AG09309 (cell line): ENCODE measurements at regions not wholly inside any gene's neighbourhood (a gene's known extent, or its start where the extent isn't known, plus 50 kb on each side); places are given as distances from the start of the nearest gene placed in this dataset.
"Not testable (repeated sequence)": the region's sequence is repeated elsewhere in the genome, so short reads cannot be mapped to it uniquely, and the experiment has no call there.

Experiments
- DNase-seq: peaks from one replicate; pipeline ENCODE4 v3.0.0-alpha.2; 2010; ENCODE audit warnings: low read depth
- H3K4me3 ChIP-seq: 2 replicates; pipeline ENCODE4 v1.5.1; 2011; ENCODE audit warnings: mild to moderate bottlenecking, low read depth, low read length, moderate library complexity; ENCODE audit not compliant: control insufficient read depth

DNA sequence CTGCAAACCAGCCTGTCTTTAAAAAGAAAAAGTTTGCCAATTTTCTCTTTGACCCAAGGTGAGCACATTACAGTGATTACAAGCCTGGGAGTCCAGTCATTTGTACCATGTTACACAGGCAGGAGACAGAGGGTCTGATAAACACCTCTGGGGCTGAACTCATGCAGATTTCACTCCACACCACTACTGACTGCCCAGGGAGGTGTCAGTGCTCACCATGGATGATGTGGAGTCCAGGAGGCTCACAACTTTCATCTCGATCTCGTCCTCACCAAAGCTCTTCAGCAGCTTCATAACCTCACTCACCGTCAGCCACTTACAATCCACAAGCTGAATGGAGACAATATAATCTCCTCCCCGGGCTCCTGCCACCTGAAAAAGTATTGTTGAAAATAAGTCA, 302.4 kb downstream of the GOLGA6L6 start:
- DNase-seq, H3K4me3 ChIP-seq: not testable (repeated sequence)

DNA sequence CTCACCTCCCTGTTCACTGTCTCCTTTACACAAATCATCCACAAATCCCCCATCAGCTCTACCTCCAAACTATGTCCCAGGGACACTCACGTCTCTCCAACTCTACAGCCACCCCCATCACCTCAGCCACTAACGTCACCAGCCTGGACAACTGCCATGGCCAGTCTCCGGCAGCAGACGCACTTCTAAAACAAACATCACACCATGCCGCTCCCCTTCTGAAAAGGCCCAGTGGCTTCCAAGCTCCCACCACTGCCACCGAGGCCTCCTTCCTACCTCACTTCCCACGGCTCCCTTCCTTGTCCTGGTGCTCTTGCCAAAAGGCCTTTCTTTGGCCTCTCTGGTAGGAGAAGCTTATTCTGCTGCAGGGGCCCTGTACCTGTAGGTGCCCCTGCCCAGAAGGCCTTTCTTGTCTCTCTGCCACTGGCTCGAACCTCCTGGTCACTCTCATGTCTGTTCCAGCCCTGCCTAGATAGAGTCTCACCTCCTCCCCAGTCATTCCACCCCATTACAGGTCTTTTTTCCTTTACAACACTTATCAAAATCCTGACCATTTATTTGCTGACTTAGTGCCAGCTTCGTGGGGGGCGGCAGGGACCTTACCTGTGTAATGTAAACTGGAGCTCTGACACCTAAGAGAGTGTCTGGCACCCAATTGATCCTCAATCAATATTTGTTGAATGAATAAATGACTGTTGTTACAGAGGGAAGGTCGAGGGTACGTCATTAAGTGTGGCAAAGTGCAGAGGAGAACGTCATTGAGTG, 304.2 kb downstream of the GOLGA6L6 start:
- H3K4me3 ChIP-seq, DNase-seq: not testable (repeated sequence)

DNA sequence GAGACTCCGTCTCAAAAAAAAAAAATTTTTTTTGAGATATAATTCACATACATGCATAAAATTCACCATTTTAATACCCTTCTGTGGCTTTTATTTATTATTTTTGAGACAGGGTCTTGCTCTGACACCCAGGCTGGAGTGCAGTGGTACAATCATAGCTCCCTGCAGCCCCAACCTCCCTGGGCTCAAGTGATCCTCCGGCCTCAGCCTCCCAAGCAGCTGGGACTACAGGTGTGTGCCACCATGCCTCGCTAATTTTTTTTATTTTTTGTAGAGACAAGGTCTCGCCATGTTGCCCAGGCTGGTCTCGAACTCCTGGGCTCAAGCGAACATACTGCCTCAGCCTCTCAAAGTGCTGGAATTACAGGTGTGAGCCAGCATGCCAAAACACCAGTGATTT, 305.9 kb downstream of the GOLGA6L6 start:
- not testable (repeated sequence) for DNase-seq, H3K4me3 ChIP-seq

DNA sequence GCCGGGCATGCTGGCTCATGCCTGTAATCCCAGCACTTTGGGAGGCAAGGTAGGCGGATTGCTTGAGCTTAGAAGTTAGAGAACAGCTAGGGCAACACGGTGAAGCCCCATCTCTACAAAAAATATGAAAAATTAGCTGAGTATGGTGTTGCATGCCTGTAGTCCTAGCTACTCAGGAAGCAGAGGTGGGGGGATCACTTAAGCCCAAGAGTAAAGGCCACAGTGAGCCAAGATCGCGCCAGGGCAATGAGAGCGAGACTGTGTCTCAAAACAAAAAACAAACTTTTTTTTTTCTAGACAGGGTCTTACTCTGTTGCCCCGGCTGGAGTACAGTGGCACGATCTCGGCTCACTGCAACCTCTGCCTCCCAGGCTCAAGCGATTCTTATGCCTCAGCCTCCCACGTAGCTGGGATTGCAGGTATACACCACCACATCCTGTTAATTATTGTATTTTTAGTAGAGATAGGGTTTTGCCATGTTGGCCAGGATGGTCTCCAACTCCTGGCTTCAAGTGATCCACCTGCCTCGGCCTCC, 307.5 kb downstream of the GOLGA6L6 start:
- DNase-seq, H3K4me3 ChIP-seq: not testable (repeated sequence)

DNA sequence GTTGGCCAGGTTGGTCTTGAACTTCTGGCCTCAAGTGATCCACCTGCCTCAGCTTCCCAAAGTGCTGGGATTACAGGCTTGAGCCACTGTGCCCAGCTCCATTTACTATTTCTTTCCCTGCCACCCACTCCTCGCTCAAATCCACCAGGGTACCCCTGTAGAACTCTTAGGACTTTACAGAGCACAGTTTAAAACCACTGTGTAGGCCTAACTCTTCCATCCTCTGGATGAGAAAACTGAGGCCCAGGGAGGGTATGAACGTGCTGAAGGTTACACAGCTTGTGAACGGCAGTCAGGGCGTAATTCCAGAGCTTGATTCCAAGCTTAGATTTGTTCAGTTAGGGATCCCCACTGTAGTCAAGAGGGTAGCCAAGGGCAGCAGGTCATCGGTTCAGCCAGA, 309.1 kb downstream of the GOLGA6L6 start:
- DNase-seq, H3K4me3 ChIP-seq: not testable (repeated sequence)

DNA sequence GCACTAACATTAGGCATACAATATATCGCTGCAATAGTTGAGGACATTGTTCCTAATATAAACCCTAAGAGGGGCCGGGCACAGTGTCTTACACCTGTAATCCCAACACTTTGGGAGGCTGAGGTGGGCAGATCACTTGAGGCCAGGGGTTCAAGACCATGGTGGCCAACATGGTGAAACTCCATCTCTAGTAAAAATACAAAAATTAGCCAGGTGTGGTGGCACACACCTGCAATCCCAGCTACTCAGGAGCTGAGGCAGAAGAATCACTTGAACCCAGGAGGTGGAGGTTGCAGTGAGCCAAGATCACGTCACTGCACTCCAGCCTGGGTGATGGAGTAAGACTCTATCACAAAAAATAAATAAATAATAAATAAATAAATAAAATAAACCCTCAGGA, 310.9 kb downstream of the GOLGA6L6 start:
- not testable (repeated sequence) for H3K4me3 ChIP-seq, DNase-seq

DNA sequence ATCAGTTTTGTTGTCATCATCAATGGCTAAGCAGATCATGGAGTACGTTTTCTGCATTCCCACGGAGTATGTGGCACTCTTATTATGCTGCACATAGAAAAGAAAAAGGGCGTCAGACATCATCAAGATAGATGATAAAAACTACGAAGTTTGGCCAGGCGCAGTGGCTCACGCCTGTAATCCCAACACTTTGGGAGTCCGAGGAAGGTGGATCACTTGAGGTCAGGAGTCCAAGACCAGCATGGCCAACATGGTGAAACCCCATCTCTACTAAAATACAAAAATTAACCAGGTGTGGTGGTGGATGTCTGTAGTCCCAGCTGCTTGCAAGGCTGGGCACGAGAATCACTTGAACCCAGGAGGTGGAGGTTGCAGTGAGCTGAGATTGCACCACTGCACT, 312.8 kb downstream of the GOLGA6L6 start:
- H3K4me3 ChIP-seq, DNase-seq: not testable (repeated sequence)

DNA sequence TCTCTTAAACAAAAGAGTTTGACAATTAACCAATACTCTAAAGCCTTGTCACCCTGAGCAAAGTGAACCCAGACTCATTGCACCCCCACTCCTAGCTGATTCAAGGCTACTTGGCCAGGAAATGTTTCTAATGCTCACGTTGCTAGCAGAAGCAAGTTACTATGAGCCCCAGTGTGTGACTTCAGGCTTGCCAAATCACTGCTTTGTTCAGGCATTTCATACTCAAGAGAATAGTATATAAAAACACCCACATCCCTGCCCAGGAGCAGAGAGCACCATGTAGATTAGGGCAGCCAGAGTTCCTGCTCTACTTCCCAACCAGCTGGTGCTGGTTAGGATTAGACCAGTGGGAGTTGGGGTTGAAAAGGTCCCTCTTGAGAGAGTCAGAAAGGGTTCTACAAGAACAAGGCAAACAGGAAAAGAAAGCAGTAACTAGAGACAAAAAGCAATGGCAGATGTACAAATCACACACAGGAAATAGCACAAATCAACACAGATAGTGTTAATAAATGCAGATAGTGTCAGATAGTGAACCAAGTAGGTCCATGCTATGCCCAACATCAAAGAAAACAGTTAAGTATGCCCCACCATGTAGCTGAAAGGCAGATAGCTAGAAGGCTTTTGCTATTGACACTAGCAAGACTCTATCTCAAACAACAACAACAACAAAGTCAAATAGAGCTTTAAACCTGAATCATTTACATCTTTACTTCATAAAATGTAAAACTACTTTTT, 314.3 kb downstream of the GOLGA6L6 start:
- DNase-seq, H3K4me3 ChIP-seq: not testable (repeated sequence)

DNA sequence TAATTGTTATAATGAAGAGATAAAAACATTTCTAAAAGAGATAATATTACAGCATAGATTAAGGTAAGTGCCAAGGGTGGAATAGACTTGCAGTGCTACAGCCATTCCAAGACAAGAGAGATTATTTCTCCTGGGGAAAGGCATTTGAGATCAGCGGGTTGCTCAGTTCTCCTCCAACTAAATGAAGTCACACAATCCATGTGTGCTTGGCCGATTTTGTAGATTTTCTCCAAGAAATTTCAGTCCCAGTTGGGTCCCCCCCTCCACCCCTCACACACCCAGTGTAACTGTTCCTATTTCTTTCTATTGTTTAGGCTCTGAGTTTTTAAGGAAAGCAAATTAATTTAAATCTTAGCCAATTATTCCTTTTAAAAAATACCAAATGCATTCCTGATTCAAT, 315.1 kb downstream of the GOLGA6L6 start:
- not testable (repeated sequence) for DNase-seq, H3K4me3 ChIP-seq

DNA sequence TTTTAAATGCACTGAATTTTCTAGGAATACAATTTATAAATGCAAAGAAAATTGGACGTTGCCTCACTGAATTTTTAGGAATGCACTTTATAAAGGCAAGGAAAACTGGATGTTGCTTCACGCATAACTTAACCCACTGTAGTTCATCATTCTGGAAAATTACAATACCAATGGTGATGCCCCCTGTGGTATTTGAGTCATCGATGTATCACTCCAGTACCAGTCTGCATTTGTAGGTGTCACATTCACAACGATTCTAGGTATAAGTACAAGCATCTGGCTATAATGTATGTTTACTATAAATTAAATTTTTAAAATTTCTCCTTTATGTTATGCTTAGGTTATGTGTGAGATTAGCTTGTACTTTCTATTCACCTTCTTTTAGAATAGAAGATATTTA, 320.5 kb downstream of the GOLGA6L6 start:
- H3K4me3 ChIP-seq, DNase-seq: not testable (repeated sequence)

DNA sequence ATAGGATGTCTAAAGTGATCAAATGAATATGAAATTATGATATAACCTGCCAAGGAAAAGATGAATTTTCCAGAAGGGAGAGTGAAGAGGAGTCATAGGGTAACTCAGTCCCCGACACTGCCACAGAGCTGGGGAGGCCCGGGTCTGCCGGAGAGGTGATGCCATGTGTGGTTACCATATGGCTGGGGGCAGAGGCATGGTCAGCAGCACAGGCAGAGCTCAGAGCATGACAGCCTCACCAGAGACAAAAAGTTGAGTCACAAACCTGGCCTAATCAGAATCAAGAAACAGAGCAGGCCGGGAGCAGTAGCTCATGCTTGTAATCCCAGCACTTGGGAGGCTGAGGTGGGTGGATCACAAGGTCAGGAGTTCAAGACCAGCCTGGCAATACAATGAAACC, 322.4 kb downstream of the GOLGA6L6 start:
- not testable (repeated sequence) for H3K4me3 ChIP-seq, DNase-seq

DNA sequence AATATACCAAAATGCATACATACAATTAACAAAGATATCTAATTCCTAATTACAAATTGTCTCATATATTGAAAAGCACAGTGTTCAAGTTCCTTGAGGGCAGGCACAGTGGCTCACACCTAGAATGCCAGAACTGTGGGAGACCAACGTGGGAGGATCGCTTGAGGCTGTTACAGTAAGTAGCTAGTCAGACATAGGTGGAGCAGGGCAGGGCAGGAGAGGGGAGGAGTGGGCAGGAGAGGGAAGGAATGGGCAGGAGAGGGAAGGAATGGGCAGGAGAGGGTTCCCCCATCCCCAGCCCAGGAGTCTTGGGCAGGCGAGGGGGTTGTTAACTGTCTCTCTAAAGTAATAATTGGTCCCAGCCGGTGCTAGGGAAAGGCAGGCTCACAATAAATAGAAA, 325.9 kb downstream of the GOLGA6L6 start:
- not testable (repeated sequence) for H3K4me3 ChIP-seq, DNase-seq

DNA sequence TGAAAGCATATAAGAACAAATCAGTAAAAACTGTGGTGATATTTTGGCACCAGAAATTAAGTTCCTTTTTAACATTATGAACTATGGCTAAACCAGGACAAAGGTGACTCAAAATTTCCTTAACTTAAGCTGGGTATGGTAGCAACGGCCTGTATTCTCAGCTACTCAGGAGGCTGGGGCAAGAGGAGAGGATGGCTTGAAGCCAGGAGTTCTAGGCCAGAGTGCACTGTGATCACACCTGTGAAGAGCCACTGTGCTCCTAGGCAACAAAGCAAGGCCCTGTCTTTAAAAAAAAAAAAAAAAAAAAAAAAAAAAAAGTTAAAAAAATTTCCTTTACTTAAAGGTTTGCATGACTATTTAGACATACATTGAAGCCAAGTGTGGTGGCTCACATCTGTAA, 327.5 kb downstream of the GOLGA6L6 start:
- not testable (repeated sequence) for H3K4me3 ChIP-seq, DNase-seq

DNA sequence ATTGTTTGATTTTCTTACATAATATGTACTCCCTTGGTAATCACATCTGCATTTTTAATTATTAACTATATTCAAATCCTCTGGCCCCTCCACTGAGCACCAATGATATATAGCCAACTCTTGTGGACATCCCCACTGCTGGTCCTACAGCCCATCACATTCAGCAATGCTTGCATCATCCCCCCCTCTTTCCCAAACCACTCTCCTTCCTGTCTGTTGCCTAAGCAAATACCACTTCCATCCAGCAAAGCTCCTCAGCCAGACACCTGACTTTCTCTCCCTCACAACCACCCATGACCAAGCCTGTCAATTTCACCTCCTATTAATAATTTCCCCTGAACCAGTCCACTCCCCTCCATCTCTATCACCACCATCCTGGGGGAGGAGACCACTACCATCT, 330.1 kb downstream of the GOLGA6L6 start:
- H3K4me3 ChIP-seq, DNase-seq: not testable (repeated sequence)

DNA sequence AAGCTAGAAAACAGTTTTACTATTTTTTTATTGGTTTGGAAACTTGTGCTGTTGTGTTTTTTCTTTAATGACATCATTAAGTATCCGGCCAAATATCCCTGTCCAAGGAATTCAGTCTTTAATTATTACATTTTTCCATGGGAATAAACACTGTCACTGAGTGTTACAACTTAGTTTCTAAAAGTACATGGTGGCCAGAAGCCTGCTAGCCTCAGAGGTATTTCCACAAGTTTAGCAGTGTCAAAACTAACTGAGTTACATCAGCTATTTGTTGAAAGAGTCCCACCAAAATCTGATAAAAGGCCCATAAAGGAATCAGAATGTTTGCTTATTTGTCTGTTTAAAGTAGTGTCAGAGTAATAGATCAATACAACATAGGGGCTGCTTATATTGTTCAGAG, 331.6 kb downstream of the GOLGA6L6 start:
- not testable (repeated sequence) for H3K4me3 ChIP-seq, DNase-seq

DNA sequence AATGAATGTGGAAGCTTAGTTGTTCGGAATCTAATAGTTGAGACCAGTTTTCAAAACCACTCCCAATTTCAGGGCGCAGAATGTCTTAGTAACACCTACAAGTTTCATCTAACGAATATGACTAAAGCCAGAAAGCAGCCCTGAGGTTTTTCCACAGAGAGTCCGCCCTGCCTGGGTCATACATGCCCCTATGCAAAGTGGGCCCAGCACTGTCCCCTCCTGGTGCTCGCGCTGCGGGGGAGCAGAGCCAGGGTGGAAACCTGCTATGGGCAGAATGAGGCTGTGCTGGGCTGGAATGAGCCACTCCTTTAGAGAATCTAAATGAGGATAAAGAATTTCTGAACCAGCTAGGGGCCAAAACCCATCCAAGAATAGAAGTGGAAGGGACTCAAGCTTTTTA, 334.0 kb downstream of the GOLGA6L6 start:
- not testable (repeated sequence) for DNase-seq, H3K4me3 ChIP-seq

DNA sequence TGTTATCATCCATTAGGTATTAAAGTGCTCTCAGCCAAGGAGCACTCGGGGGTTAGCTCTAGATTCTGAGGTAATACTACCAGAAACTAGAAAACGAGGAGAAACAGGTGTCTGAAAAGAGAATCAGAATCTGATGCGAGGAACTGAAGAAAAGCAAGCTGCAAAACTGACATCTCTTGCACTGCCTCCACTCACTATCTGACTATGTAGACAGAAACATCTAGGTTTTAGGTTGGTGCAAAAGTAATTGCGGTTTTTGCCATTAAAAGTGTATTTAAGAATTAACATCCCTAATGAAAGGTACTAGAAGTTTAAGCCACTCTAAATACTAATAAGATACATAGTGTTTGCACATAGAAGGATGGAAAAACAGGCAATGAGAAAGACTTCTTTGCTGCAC, 334.4 kb downstream of the GOLGA6L6 start:
- not testable (repeated sequence) for H3K4me3 ChIP-seq, DNase-seq

DNA sequence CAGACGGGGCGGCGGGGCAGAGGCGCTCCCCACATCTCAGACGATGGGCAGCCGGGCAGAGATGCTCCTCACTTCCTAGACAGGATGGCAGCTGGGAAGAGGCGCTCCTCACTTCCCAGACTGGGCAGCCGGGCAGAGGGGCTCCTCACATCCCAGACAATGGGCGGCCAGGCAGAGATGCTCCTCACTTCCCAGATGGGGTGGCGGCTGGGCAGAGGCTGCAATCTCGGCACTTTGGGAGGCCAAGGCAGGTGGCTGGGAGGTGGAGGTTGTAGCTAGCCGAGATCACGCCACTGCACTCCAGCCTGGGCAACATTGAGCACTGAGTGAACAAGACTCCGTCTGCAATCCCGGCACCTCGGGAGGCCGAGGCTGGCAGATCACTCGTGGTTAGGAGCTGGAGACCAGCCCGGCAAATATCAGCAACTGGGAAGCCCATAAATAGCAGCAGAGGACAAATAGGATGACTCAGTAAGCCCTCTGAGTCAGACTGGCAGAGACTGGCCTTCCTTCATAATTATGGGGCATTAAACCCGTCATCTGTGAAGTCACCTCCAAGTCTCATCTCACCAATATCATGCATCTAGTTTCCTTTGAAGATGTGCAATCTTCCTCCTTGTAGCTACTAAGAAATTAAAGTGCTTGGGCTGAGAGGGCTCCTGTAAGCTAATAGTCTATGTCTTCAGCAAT, 337.3 kb downstream of the GOLGA6L6 start:
- not testable (repeated sequence) for DNase-seq

DNA sequence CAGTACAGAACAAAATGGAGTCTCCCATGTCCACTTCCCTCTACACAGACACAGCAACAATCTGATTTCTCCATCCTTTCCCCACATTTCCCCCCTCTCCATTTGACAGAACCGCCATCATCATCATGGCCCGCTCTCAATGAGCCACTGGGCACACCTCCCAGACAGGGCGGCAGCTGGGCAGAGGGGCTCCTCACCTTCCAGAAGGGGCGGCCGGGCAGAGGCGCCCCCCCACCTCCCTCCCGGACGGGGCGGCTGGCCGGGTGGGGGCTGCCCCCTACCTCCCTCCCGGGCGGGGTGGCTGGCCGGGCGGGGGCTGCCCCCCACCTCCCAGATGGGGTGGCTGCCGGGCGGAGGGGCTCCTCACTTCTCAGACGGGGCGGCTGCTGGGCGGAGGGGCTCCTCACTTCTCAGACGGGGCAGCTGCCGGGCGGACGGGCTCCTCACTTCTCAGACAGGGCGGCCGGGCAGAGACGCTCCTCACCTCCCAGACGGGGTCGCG, 337.9 kb downstream of the GOLGA6L6 start:
- H3K4me3 ChIP-seq, DNase-seq: not testable (repeated sequence)

More for the DNA sequence above, 337.3 kb downstream of the GOLGA6L6 start:
- not testable (repeated sequence) for H3K4me3 ChIP-seq
